WTC11 (cell line): ENCODE measurements at regions not wholly inside any gene's neighbourhood (a gene's known extent, or its start where the extent isn't known, plus 50 kb on each side); places are given as distances from the start of the nearest gene placed in this dataset.

Source experiments
- ATAC-seq: fragments of 200-7000 bp; cut with Tn5 transposase; 2 replicates; pipeline ENCODE4 v1.10.0; 2021; ENCODE audit warnings: mild to moderate bottlenecking, moderate library complexity
- CTCF ChIA-PET: fragments of 300-600 bp; sonication (Branson Sonifier 250); formaldehyde crosslinking; loops from one replicate; lab custom pipeline; 2021; ENCODE audit warnings: antibody characterized with exemption; lab: Charles Lee
- POLR2A ChIA-PET: fragments of 350-600 bp; sonication (Branson Sonifier 250); formaldehyde crosslinking; loops from one replicate; lab custom pipeline; 2021; ENCODE audit warnings: antibody characterized with exemption; lab: Charles Lee
- DNase-seq: peaks from one replicate; pipeline ENCODE4 v3.0.0; 2021; ENCODE audit warnings: low spot score
- H3K27ac Mint-ChIP-seq: 2 replicates; pipeline ENCODE4 v1.8.0; 2021; ENCODE audit warnings: mixed read lengths
- H3K27me3 Mint-ChIP-seq: 2 replicates; pipeline ENCODE4 v1.8.0; 2021; ENCODE audit warnings: low read depth, mild to moderate bottlenecking, moderate library complexity, mixed read lengths
- H3K36me3 Mint-ChIP-seq: 2 replicates; pipeline ENCODE4 v1.8.0; 2021; ENCODE audit warnings: mixed read lengths
- H3K4me1 Mint-ChIP-seq: 2 replicates; pipeline ENCODE4 v1.8.0; 2022; ENCODE audit warnings: mixed read lengths
- H3K4me3 Mint-ChIP-seq: 2 replicates; pipeline ENCODE4 v1.8.0; 2021; ENCODE audit warnings: mild to moderate bottlenecking, moderate library complexity, mixed read lengths
- H3K9me3 Mint-ChIP-seq: 2 replicates; pipeline ENCODE4 v1.8.0; 2021; ENCODE audit warnings: mixed read lengths
- ATF1 ChIP-seq: sonication (generic); formaldehyde crosslinking; IDR thresholded peaks from 2 replicates; pipeline ENCODE4 v1.8.1; 2023; ENCODE audit warnings: mild to moderate bottlenecking, moderate library complexity, missing genetic modification reagents
- ATF6 ChIP-seq: sonication (generic); formaldehyde crosslinking; IDR thresholded peaks from 2 replicates; pipeline ENCODE4 v1.8.1; 2023; ENCODE audit warnings: mild to moderate bottlenecking, missing genetic modification reagents
- FOXJ3 ChIP-seq: sonication (generic); formaldehyde crosslinking; IDR thresholded peaks from 2 replicates; pipeline ENCODE4 v1.9.0; 2021; ENCODE audit warnings: missing genetic modification reagents, mild to moderate bottlenecking, borderline replicate concordance
- FOXK1 ChIP-seq: sonication (generic); formaldehyde crosslinking; IDR thresholded peaks from 2 replicates; pipeline ENCODE4 v1.8.0; 2022; ENCODE audit warnings: mild to moderate bottlenecking, moderate library complexity, missing genetic modification reagents
- IRF2 ChIP-seq: sonication (generic); formaldehyde crosslinking; IDR thresholded peaks from 2 replicates; pipeline ENCODE4 v1.8.0; 2022; ENCODE audit warnings: low read depth, missing genetic modification reagents, borderline replicate concordance
- MXD4 ChIP-seq: fragments of 250-450 bp; sonication (Bioruptor Pico); IDR thresholded peaks from 2 replicates; pipeline ENCODE4 v1.8.0; 2021; ENCODE audit warnings: mild to moderate bottlenecking, moderate library complexity, borderline replicate concordance
- NR2C2 ChIP-seq: sonication (generic); formaldehyde crosslinking; IDR thresholded peaks from 2 replicates; pipeline ENCODE4 v1.8.0; 2022; ENCODE audit warnings: mild to moderate bottlenecking, missing genetic modification reagents
- NR3C1 ChIP-seq: sonication (generic); formaldehyde crosslinking; conservative IDR thresholded peaks from 2 replicates; pipeline ENCODE4 v1.8.1; 2023; ENCODE audit warnings: low read depth, mild to moderate bottlenecking, missing genetic modification reagents
- SMAD4 ChIP-seq: sonication (generic); formaldehyde crosslinking; IDR thresholded peaks from 2 replicates; pipeline ENCODE4 v1.8.0; 2022; ENCODE audit warnings: mild to moderate bottlenecking, missing genetic modification reagents
- SOX15 ChIP-seq: fragments of 250-450 bp; sonication (Bioruptor Pico); IDR thresholded peaks from 2 replicates; pipeline ENCODE4 v1.9.0; 2021; ENCODE audit warnings: mild to moderate bottlenecking
- STAT6 ChIP-seq: sonication (generic); formaldehyde crosslinking; conservative IDR thresholded peaks from 2 replicates; pipeline ENCODE4 v1.8.1; 2023; ENCODE audit warnings: mild to moderate bottlenecking, low read depth, missing genetic modification reagents, moderate library complexity
- ZNF121 ChIP-seq: sonication (generic); formaldehyde crosslinking; IDR thresholded peaks from 2 replicates; pipeline ENCODE4 v1.8.0; 2023; ENCODE audit warnings: missing genetic modification reagents
- ZNF232 ChIP-seq: sonication (generic); formaldehyde crosslinking; IDR thresholded peaks from 2 replicates; pipeline ENCODE4 v1.8.0; 2022; ENCODE audit warnings: mild to moderate bottlenecking, missing genetic modification reagents
- ZNF281 ChIP-seq: sonication (generic); formaldehyde crosslinking; IDR thresholded peaks from 2 replicates; pipeline ENCODE4 v1.8.0; 2023; ENCODE audit warnings: mild to moderate bottlenecking, missing genetic modification reagents
- ZNF512 ChIP-seq: sonication (generic); formaldehyde crosslinking; IDR thresholded peaks from 2 replicates; pipeline ENCODE4 v1.8.1; 2022; ENCODE audit warnings: missing genetic modification reagents, borderline replicate concordance

- Mint-ChIP-seq H3K4me3 (no peak overlapping the region), H3K36me3 (no peaks in the 10 kb centered on the region), H3K27ac (no peak overlapping the region), H3K4me1 (no peaks in the 10 kb centered on the region), H3K27me3 (no peaks in the 10 kb centered on the region), H3K9me3 (peaks cover 5% of the 10 kb centered on the region; the same call in 1 of the 2 replicates)
- DNase-seq (no peak), ATAC-seq (no peak)
- no peak for TF ChIP-seq STAT6
- no peak for TF ChIP-seq NR2C2 (CRISPR knock-in tag)
- no peak for TF ChIP-seq NR3C1 (CRISPR knock-in tag)
- TF ChIP-seq ZNF512 (CRISPR knock-in tag): no peak
- no peak for TF ChIP-seq FOXJ3
- no peak for TF ChIP-seq IRF2 (CRISPR knock-in tag)
- no peak for TF ChIP-seq ATF6 (CRISPR knock-in tag)
- POLR2A ChIA-PET: no interaction called here
- CTCF ChIA-PET: no interaction called here
These were observed 452.8 kb upstream of the NCAM2 start for GRCh38 chr21:20545454-20545853.

- TF ChIP-seq ATF1 (CRISPR knock-in tag): no peak
- TF ChIP-seq STAT6: no peak
- TF ChIP-seq, all 79 proteins: peak for 0
- Mint-ChIP-seq H3K27me3 (no peaks in the 10 kb centered on the region), H3K4me3 (no peak overlapping the region), H3K36me3 (no peaks in the 10 kb centered on the region), H3K27ac (no peak overlapping the region), H3K4me1 (peaks cover 2% of the 10 kb centered on the region; the same call in 1 of the 2 replicates), H3K9me3 (peaks cover 5% of the 10 kb centered on the region; the same call in 1 of the 2 replicates)
- ATAC-seq: no peak
- ChIA-PET CTCF (no interaction called here), POLR2A (no interaction called here)
- no peak for DNase-seq
These were observed 446.3 kb upstream of the NCAM2 start for GRCh38 chr21:20551939-20552338.

- no peaks in the 10 kb centered on the region for H3K36me3 Mint-ChIP-seq
- no peak overlapping the region for H3K27ac Mint-ChIP-seq
- no peaks in the 10 kb centered on the region for H3K27me3 Mint-ChIP-seq
- H3K9me3 Mint-ChIP-seq: no peaks in the 10 kb centered on the region
- TF ChIP-seq ZNF121 (CRISPR knock-in tag) (no peak), ZNF232 (CRISPR knock-in tag) (no peak)
- no peak overlapping the region for H3K4me3 Mint-ChIP-seq
- ATAC-seq (no peak), DNase-seq (no peak)
- peaks cover 2% of the 10 kb centered on the region; the same call in 1 of the 2 replicates for H3K4me1 Mint-ChIP-seq
- CTCF ChIA-PET: no interaction called here
- POLR2A ChIA-PET: no interaction called here
These were observed 443.4 kb upstream of the NCAM2 start for GRCh38 chr21:20554785-20555184.

- peak; percentile 47 for DNase-seq
- Mint-ChIP-seq H3K4me1 (peaks cover 14% of the 10 kb centered on the region), H3K4me3 (no peak overlapping the region), H3K27ac (peak overlapping the region; percentile 68; the same call in 1 of the 2 replicates), H3K27me3 (no peaks in the 10 kb centered on the region), H3K9me3 (no peaks in the 10 kb centered on the region), H3K36me3 (no peaks in the 10 kb centered on the region)
- no peak for TF ChIP-seq FOXK1 (CRISPR knock-in tag)
- no peak for TF ChIP-seq SOX15 (CRISPR knock-in tag)
- TF ChIP-seq SMAD4 (CRISPR knock-in tag): no peak
- TF ChIP-seq ZNF281 (CRISPR knock-in tag): no peak
- no peak for TF ChIP-seq MXD4
- ATAC-seq: peak; percentile 100
- ChIA-PET POLR2A (no interaction called here), CTCF (no interaction called here)
These were observed 427.4 kb upstream of the NCAM2 start for GRCh38 chr21:20570824-20571232.
